Mucosa of stomach (tissue), 1 donor: ENCODE measurements at regions not wholly inside any gene's neighbourhood (a gene's known extent, or its start where the extent isn't known, plus 50 kb on each side); places are given as distances from the start of the nearest gene placed in this dataset.
"Not testable (repeated sequence)": the region's sequence is repeated elsewhere in the genome, so short reads cannot be mapped to it uniquely, and the experiment has no call there.

Experiments
- H3K27me3 ChIP-seq: one replicate; pipeline ENCODE4 v1.7.0; 2013; ENCODE audit warnings: mild to moderate bottlenecking, low read length; ENCODE audit not compliant: control insufficient read depth, insufficient read depth
- H3K36me3 ChIP-seq: one replicate; pipeline ENCODE4 v1.7.0; 2013; ENCODE audit warnings: low read length; ENCODE audit not compliant: control insufficient read depth, insufficient read depth
- H3K4me1 ChIP-seq: one replicate; pipeline ENCODE4 v1.7.0; 2013; ENCODE audit warnings: mild to moderate bottlenecking, low read length; ENCODE audit not compliant: control insufficient read depth, insufficient read depth
- H3K4me3 ChIP-seq: one replicate; pipeline ENCODE4 v1.7.0; 2013; ENCODE audit warnings: low read length
- H3K9ac ChIP-seq: one replicate; pipeline ENCODE4 v1.7.0; 2013; ENCODE audit warnings: mild to moderate bottlenecking, low read length, moderate library complexity
- H3K9me3 ChIP-seq: one replicate; pipeline ENCODE4 v1.7.0; 2013; ENCODE audit warnings: mild to moderate bottlenecking, low read length, moderate library complexity; ENCODE audit not compliant: control insufficient read depth
- donor health status: Pancreatic carcinoma.

- H3K36me3 ChIP-seq: no peaks in the 10 kb centered on the region
- H3K9ac ChIP-seq: no peak overlapping the region
- peaks cover under 1% of the 10 kb centered on the region for H3K4me1 ChIP-seq
- H3K27me3 ChIP-seq: no peaks in the 10 kb centered on the region
- H3K4me3 ChIP-seq: no peak overlapping the region
- H3K9me3 ChIP-seq: no peaks in the 10 kb centered on the region
Measured at GRCh38 chr4:3374667-3375066, 67.1 kb upstream of the HGFAC start.

DNA sequence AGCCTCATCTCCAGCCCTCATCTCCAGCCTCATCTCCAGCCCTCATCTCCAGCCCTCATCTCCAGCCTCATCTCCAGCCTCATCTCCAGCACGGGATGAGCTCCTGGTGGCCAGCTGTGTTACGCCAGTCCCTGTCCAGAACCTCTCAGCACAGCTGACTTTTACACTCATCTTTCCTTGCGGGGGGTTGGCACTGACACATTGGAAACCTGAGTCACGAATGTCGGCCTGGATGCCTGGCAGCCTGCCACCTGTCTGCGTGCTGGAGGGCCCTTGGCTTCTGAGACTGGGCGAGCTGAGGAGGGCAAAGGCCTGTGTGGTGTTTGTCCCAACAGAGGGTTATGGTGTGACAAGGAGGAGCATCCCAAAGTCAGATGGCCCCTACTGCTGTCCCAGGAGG, 66.1 kb upstream of the HGFAC start:
- Histone ChIP-seq H3K36me3 (no peaks in the 10 kb centered on the region), H3K9ac (no peak overlapping the region), H3K4me3 (no peak overlapping the region), H3K4me1 (no peaks in the 10 kb centered on the region), H3K9me3 (no peaks in the 10 kb centered on the region), H3K27me3 (no peaks in the 10 kb centered on the region)

- H3K27me3 ChIP-seq: no peaks in the 10 kb centered on the region
- no peaks in the 10 kb centered on the region for H3K36me3 ChIP-seq
- H3K9me3 ChIP-seq: no peaks in the 10 kb centered on the region
- H3K4me3 ChIP-seq: no peak overlapping the region
- H3K9ac ChIP-seq: no peak overlapping the region
- H3K4me1 ChIP-seq: no peaks in the 10 kb centered on the region
Measured at GRCh38 chr4:3376266-3376665, 65.5 kb upstream of the HGFAC start.

DNA sequence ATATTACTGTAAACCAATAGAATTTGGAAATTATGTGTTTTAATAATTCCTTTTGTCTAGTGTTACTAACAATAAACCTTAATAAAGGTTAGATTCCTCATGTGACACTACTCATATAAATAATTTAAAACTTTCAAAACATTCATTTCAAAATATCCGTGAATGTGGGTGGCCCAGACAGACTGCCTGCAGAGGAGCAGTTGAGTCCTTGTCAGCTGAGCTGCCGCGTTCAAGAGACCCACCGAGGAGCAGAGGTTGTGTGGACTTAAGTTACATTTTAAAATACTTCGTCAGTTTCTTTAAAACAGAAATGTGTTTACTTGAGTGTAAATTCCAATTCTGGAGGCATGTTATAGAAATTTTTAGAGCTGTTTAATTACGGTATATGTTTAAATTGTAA, 64.2 kb upstream of the HGFAC start:
- H3K9ac ChIP-seq: no peak overlapping the region
- H3K4me3 ChIP-seq: no peak overlapping the region
- no peaks in the 10 kb centered on the region for H3K4me1 ChIP-seq
- H3K9me3 ChIP-seq: no peaks in the 10 kb centered on the region
- no peaks in the 10 kb centered on the region for H3K27me3 ChIP-seq
- H3K36me3 ChIP-seq: no peaks in the 10 kb centered on the region

DNA sequence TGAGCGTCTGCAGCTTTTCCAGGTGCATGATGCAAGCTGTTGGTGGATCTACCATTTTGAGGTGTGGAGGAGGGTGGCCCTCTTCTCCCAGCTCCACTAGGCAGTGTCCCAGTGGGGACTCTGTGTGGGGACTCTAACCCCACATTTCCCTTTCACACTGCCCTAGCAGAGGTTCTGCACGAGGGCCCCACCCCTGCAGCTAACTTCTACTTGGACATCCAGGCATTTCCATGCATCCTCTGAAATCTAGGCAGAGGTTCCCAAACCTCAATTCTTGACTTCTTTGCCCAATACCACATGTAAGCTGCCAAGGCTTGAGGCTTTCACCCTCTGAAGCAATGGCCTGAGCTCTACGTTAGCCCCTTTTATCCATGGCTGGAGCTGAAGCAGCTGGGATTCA, 61.4 kb upstream of the HGFAC start:
- not testable (repeated sequence) for H3K9me3 ChIP-seq, H3K9ac ChIP-seq, H3K27me3 ChIP-seq, H3K36me3 ChIP-seq, H3K4me3 ChIP-seq
- H3K4me1 ChIP-seq: peaks cover 10% of the 10 kb centered on the region

DNA sequence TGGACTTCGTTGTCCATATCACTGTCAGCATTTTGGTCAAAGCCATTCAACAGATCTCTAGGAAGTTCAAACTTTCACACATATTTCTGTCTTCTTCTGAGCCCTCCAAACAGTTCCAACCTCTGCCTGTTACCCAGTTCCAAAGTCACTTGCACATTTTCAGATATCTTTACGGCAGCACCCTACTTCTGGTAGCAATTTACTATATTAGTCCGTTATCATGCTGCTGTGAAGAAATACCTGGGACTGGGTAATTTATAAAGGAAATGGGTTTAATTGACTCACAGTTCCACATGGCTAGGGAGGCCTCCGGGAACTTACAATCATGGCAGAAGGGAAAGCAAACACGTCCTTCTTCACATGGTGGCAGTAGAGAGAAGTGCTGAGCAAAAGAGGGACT, 60.6 kb upstream of the HGFAC start:
- peaks cover 15% of the 10 kb centered on the region for H3K4me1 ChIP-seq
- not testable (repeated sequence) for H3K9ac ChIP-seq, H3K36me3 ChIP-seq, H3K27me3 ChIP-seq, H3K9me3 ChIP-seq, H3K4me3 ChIP-seq

DNA sequence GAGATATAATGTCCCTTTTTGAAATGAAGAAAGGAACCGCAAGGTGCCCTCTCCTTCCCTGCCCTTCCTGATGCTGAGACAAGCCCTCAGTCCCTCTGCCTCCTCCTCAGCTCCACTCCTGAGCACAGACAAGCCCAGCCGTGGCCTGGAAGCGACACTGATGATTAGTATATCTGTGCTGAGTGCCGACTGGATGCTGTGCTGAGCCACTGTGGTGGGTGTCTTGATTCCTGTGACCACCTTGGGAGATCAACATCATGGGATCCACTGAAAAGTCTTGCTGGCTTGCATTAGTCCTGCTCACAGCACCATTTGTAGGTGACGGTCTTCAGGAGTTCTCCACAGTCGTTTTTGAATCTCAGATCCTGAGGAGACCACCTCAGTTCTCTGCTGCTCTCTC, 59.5 kb upstream of the HGFAC start:
- no peak overlapping the region for H3K4me3 ChIP-seq
- H3K36me3 ChIP-seq: no peaks in the 10 kb centered on the region
- H3K9ac ChIP-seq: no peak overlapping the region
- H3K9me3 ChIP-seq: no peaks in the 10 kb centered on the region
- peaks cover 19% of the 10 kb centered on the region for H3K4me1 ChIP-seq
- no peaks in the 10 kb centered on the region for H3K27me3 ChIP-seq

DNA sequence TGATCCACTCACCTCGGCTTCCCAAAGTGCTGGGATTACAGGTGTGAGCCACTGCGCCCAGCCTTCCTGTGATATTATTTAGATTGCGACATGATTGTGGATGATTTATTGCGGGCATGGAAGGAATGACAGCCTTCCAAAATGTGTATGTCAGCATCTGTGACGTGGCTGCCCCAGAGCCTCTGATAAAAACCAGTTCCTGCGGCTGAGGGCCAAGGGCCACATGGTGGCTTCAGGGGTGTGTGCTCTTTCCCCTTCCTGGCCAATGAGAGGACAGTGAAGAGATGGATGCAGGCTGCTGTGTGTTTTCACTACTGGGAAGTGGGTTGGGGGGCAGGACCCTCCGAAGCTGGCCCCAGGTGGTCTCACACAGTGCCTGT, 57.4 kb upstream of the HGFAC start:
- H3K4me1 ChIP-seq: peaks cover 30% of the 10 kb centered on the region
- H3K4me3 ChIP-seq: no peak overlapping the region
- H3K9ac ChIP-seq: no peak overlapping the region
- no peaks in the 10 kb centered on the region for H3K36me3 ChIP-seq
- no peaks in the 10 kb centered on the region for H3K27me3 ChIP-seq
- H3K9me3 ChIP-seq: no peaks in the 10 kb centered on the region

GRCh38 chr4:3384771-3385710, 56.7 kb upstream of the HGFAC start:
- no peaks in the 10 kb centered on the region for H3K9me3 ChIP-seq
- peaks cover 30% of the 10 kb centered on the region for H3K4me1 ChIP-seq
- H3K9ac ChIP-seq: peak overlapping the region; percentile 13
- H3K27me3 ChIP-seq: no peaks in the 10 kb centered on the region
- H3K4me3 ChIP-seq: no peak overlapping the region
- H3K36me3 ChIP-seq: no peaks in the 10 kb centered on the region

DNA sequence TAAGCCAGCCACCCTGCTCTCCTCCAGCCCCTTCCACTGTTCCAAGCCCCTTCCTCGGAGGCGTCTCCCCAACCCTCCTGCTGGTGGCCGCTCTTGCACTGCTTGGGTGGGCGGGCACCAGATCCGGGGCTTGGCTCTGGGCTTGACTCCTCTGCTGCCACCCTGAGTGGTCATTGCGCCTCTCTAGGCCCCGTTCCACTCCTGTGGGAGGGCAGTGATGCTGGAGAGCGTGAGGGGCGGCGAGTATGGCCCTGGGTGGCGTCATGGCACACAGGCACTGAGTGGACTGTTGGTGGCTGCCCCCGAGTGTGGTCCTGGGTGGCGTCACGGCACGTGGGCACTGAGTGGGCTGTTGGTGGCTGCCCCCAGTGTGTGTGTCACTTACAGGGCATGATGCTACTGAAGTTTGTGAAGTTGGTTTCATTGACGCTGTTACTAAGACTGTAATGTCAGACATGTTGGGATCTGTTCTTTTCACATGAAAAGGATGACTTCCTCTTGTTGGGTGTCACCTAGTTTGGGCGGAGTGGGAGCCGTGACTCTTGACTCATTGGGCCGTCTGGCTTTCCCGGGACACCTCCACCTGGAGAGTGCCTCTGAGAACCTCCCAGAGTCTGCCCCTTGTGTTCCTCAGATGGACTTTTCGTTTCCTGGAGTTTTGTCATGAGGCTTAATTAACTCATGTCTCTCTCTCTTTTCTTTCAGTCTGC, 55.9 kb upstream of the HGFAC start:
- Histone ChIP-seq H3K36me3 (no peaks in the 10 kb centered on the region), H3K9ac (peak overlapping the region; percentile 13), H3K9me3 (no peaks in the 10 kb centered on the region), H3K4me1 (peaks cover 30% of the 10 kb centered on the region), H3K27me3 (no peaks in the 10 kb centered on the region), H3K4me3 (no peak overlapping the region)

GRCh38 chr4:3386526-3386925, 55.2 kb upstream of the HGFAC start:
- Histone ChIP-seq H3K36me3 (no peaks in the 10 kb centered on the region), H3K27me3 (no peaks in the 10 kb centered on the region), H3K9me3 (no peaks in the 10 kb centered on the region), H3K9ac (no peak overlapping the region), H3K4me1 (peaks cover 30% of the 10 kb centered on the region), H3K4me3 (no peak overlapping the region)

GRCh38 chr4:3387154-3387942, 54.4 kb upstream of the HGFAC start:
- H3K4me1 ChIP-seq: peaks cover 30% of the 10 kb centered on the region
- H3K4me3 ChIP-seq: peak overlapping the region; percentile 28
- peak overlapping the region; percentile 41 for H3K9ac ChIP-seq

More at GRCh38 chr4:3387154-3387942, 54.4 kb upstream of the HGFAC start:
- Histone ChIP-seq H3K9me3 (no peaks in the 10 kb centered on the region), H3K36me3 (no peaks in the 10 kb centered on the region), H3K27me3 (no peaks in the 10 kb centered on the region)
